Trophoblast cell (in vitro differentiated cells and primary cell): ENCODE measurements at regions not wholly inside any gene's neighbourhood (a gene's known extent, or its start where the extent isn't known, plus 50 kb on each side); places are given as distances from the start of the nearest gene placed in this dataset.

Source experiments
- DNase-seq, 2 donors: peaks; one replicate each; pipeline ENCODE4 v3.0.0-alpha.2; 2016
- H2AFZ ChIP-seq: 2 replicates; pipeline ENCODE4 v1.6.1; 2013; ENCODE audit warnings: low read length, moderate library complexity, mild to moderate bottlenecking; ENCODE audit not compliant: insufficient read depth, poor library complexity
- H2AK5ac ChIP-seq: 2 replicates; pipeline ENCODE4 v1.6.1; 2013; ENCODE audit warnings: mild to moderate bottlenecking, low read length
- H2BK120ac ChIP-seq: 2 replicates; pipeline ENCODE4 v1.6.1; 2013; ENCODE audit warnings: low read length, mild to moderate bottlenecking, moderate library complexity; ENCODE audit not compliant: insufficient read depth, poor library complexity
- H2BK12ac ChIP-seq: 2 replicates; pipeline ENCODE4 v1.6.1; 2013; ENCODE audit warnings: mild to moderate bottlenecking, low read length, moderate library complexity
- H2BK5ac ChIP-seq: 2 replicates; pipeline ENCODE4 v1.6.1; 2013; ENCODE audit warnings: low read length, low read depth, moderate library complexity, mild to moderate bottlenecking; ENCODE audit not compliant: poor library complexity
- H3K14ac ChIP-seq: 2 replicates; pipeline ENCODE4 v1.6.1; 2013; ENCODE audit warnings: mild to moderate bottlenecking, low read length
- H3K18ac ChIP-seq: 2 replicates; pipeline ENCODE4 v1.6.1; 2013; ENCODE audit warnings: mild to moderate bottlenecking, low read length
- H3K23ac ChIP-seq: 2 replicates; pipeline ENCODE4 v1.6.1; 2013; ENCODE audit warnings: low read length
- H3K27ac ChIP-seq: 2 replicates; pipeline ENCODE4 v1.5.1; 2013; ENCODE audit warnings: low read depth, mild to moderate bottlenecking, inconsistent platforms, low read length, moderate library complexity
- H3K27me3 ChIP-seq: 2 replicates; pipeline ENCODE4 v1.6.1; 2013; ENCODE audit warnings: inconsistent platforms, mild to moderate bottlenecking, low read length, moderate library complexity; ENCODE audit not compliant: insufficient read depth
- H3K36me3 ChIP-seq, 2 experiments: 1 replicate in 1 of 2; 2 replicates in 1 of 2; pipeline ENCODE4 v1.6.1; 2013; ENCODE audit warnings: low read length in 2 of 2, mild to moderate bottlenecking in 2 of 2, moderate library complexity in 1 of 2; ENCODE audit not compliant: insufficient read depth in 2 of 2, control insufficient read depth in 1 of 2
- H3K4ac ChIP-seq: 2 replicates; pipeline ENCODE4 v1.6.1; 2013; ENCODE audit warnings: low read depth, mild to moderate bottlenecking, low read length, moderate library complexity
- H3K4me1 ChIP-seq, 2 experiments: 1 replicate in 1 of 2; 2 replicates in 1 of 2; pipeline ENCODE4 v1.6.1; 2013; ENCODE audit warnings: low read length in 2 of 2, mild to moderate bottlenecking in 2 of 2, moderate library complexity in 1 of 2; ENCODE audit not compliant: insufficient read depth in 2 of 2, control insufficient read depth in 1 of 2
- H3K4me2 ChIP-seq: 2 replicates; pipeline ENCODE4 v1.6.1; 2013; ENCODE audit warnings: inconsistent platforms, mild to moderate bottlenecking, low read length, moderate library complexity
- H3K4me3 ChIP-seq: 2 replicates; pipeline ENCODE4 v1.5.1; 2013; ENCODE audit warnings: mild to moderate bottlenecking, low read depth, low read length, inconsistent platforms
- H3K79me1 ChIP-seq: one replicate; pipeline ENCODE4 v1.6.1; 2013; ENCODE audit warnings: low read length
- H3K79me2 ChIP-seq: 2 replicates; pipeline ENCODE4 v1.6.1; 2013; ENCODE audit warnings: low read length, mild to moderate bottlenecking; ENCODE audit not compliant: control insufficient read depth, insufficient read depth, poor library complexity
- H3K9ac ChIP-seq: 2 replicates; pipeline ENCODE4 v1.6.1; 2013; ENCODE audit warnings: mild to moderate bottlenecking, low read length
- H3K9me3 ChIP-seq: 2 replicates; pipeline ENCODE4 v1.6.1; 2013; ENCODE audit warnings: low read depth, mild to moderate bottlenecking, control low read depth, inconsistent platforms, low read length; ENCODE audit not compliant: insufficient read depth
- H4K12ac ChIP-seq: 2 replicates; pipeline ENCODE4 v1.6.1; 2013; ENCODE audit warnings: low read depth, mild to moderate bottlenecking, low read length, moderate library complexity
- H4K8ac ChIP-seq: 2 replicates; pipeline ENCODE4 v1.6.1; 2013; ENCODE audit warnings: low read depth, mild to moderate bottlenecking, low read length, moderate library complexity
- H4K91ac ChIP-seq: one replicate; pipeline ENCODE4 v1.6.1; 2013; ENCODE audit warnings: low read depth, mild to moderate bottlenecking, low read length, moderate library complexity
- WGBS: extraction: QIAGEN DNeasy Blood & Tissue Kit; methylation state at CpG from one replicate; pipeline ENCODE4 v1.1.7; 2013; ENCODE audit warnings: missing lambda C conversion rate; ENCODE audit not compliant: insufficient read length, insufficient coverage; ENCODE audit errors: extremely low coverage; 5-methylcytosine and 5-hydroxymethylcytosine counted together

GRCh38 chr6:153771577-153771976, 267.5 kb upstream of the OPRM1 start:
- H3K27me3 ChIP-seq = no peaks in the 10 kb centered on the region
- H3K4me3 ChIP-seq = no peak overlapping the region
- H3K27ac ChIP-seq = no peak overlapping the region
- no peak overlapping the region for H4K12ac ChIP-seq
- no peak overlapping the region for H3K4ac ChIP-seq
- no peak overlapping the region for H4K91ac ChIP-seq
- H3K4me1 ChIP-seq = no peaks in the 10 kb centered on the region
- no peak overlapping the region for H3K4me2 ChIP-seq
- no peak overlapping the region for H3K14ac ChIP-seq
- no peak overlapping the region for H4K8ac ChIP-seq
- no peak overlapping the region for H2BK12ac ChIP-seq
- no peaks in the 10 kb centered on the region for H3K79me1 ChIP-seq
- no peaks in the 10 kb centered on the region for H3K9me3 ChIP-seq
- H2AK5ac ChIP-seq = no peak overlapping the region
- no peaks in the 10 kb centered on the region for H3K79me2 ChIP-seq
- H2BK5ac ChIP-seq = no peak overlapping the region
- H3K18ac ChIP-seq = no peak overlapping the region
- H2AFZ ChIP-seq = no peak overlapping the region
- H3K9ac ChIP-seq = no peak overlapping the region
- H3K23ac ChIP-seq = no peak overlapping the region
- no peak for DNase-seq
- no peaks in the 10 kb centered on the region for H3K36me3 ChIP-seq
- H2BK120ac ChIP-seq = no peak overlapping the region

GRCh38 chr6:153767127-153767526, 271.9 kb upstream of the OPRM1 start:
- WGBS = no CpG with 5 or more reads among the region's 5 CpGs
- no peak overlapping the region for H4K91ac ChIP-seq
- H3K36me3 ChIP-seq = no peaks in the 10 kb centered on the region
- no peak overlapping the region for H2BK5ac ChIP-seq
- no peaks in the 10 kb centered on the region for H3K79me1 ChIP-seq
- H3K4ac ChIP-seq = no peak overlapping the region
- no peaks in the 10 kb centered on the region for H3K27me3 ChIP-seq
- no peak overlapping the region for H2BK12ac ChIP-seq
- no peak overlapping the region for H3K18ac ChIP-seq
- no peak overlapping the region for H3K9ac ChIP-seq
- H3K4me2 ChIP-seq = no peak overlapping the region
- H3K79me2 ChIP-seq = no peaks in the 10 kb centered on the region
- no peak overlapping the region for H2AFZ ChIP-seq
- DNase-seq = no peak
- no peaks in the 10 kb centered on the region for H3K9me3 ChIP-seq
- H2AK5ac ChIP-seq = no peak overlapping the region
- H3K23ac ChIP-seq = no peak overlapping the region
- no peak overlapping the region for H2BK120ac ChIP-seq
- no peaks in the 10 kb centered on the region for H3K4me1 ChIP-seq
- no peak overlapping the region for H3K27ac ChIP-seq
- no peak overlapping the region for H4K12ac ChIP-seq
- H3K14ac ChIP-seq = no peak overlapping the region
- H3K4me3 ChIP-seq = no peak overlapping the region
- H4K8ac ChIP-seq = no peak overlapping the region

- H2AFZ ChIP-seq = no peak overlapping the region
- H3K9ac ChIP-seq = no peak overlapping the region
- no peaks in the 10 kb centered on the region for H3K9me3 ChIP-seq
- H4K12ac ChIP-seq = no peak overlapping the region
- DNase-seq = no peak
- H2BK12ac ChIP-seq = no peak overlapping the region
- no peaks in the 10 kb centered on the region for H3K36me3 ChIP-seq
- H4K8ac ChIP-seq = no peak overlapping the region
- no peak overlapping the region for H3K23ac ChIP-seq
- H3K4me2 ChIP-seq = no peak overlapping the region
- H3K18ac ChIP-seq = no peak overlapping the region
- no peak overlapping the region for H3K14ac ChIP-seq
- H3K4me1 ChIP-seq = no peaks in the 10 kb centered on the region
- no CpG with 5 or more reads among the region's 2 CpGs for whole genome bisulfite sequencing
- no peaks in the 10 kb centered on the region for H3K27me3 ChIP-seq
- H2BK120ac ChIP-seq = no peak overlapping the region
- no peak overlapping the region for H3K27ac ChIP-seq
- H2AK5ac ChIP-seq = no peak overlapping the region
- H3K79me1 ChIP-seq = no peaks in the 10 kb centered on the region
- no peak overlapping the region for H3K4ac ChIP-seq
- H2BK5ac ChIP-seq = no peak overlapping the region
- H3K79me2 ChIP-seq = no peaks in the 10 kb centered on the region
- H3K4me3 ChIP-seq = no peak overlapping the region
- H4K91ac ChIP-seq = no peak overlapping the region
Observed at GRCh38 chr6:153758516-153758915, 280.5 kb upstream of the OPRM1 start.

- H4K91ac ChIP-seq = no peak overlapping the region
- H3K4ac ChIP-seq = no peak overlapping the region
- H3K4me2 ChIP-seq = no peak overlapping the region
- no peak overlapping the region for H2AFZ ChIP-seq
- no peak overlapping the region for H2BK5ac ChIP-seq
- H3K27me3 ChIP-seq = no peaks in the 10 kb centered on the region
- no peak overlapping the region for H3K4me3 ChIP-seq
- H3K79me2 ChIP-seq = no peaks in the 10 kb centered on the region
- H3K18ac ChIP-seq = no peak overlapping the region
- H3K23ac ChIP-seq = no peak overlapping the region
- H3K4me1 ChIP-seq = no peaks in the 10 kb centered on the region
- no peak overlapping the region for H2AK5ac ChIP-seq
- peaks cover 8% of the 10 kb centered on the region for H3K9me3 ChIP-seq
- no peak overlapping the region for H4K12ac ChIP-seq
- no peaks in the 10 kb centered on the region for H3K36me3 ChIP-seq
- no peaks in the 10 kb centered on the region for H3K79me1 ChIP-seq
- DNase-seq = no peak
- no CpG with 5 or more reads among the region's 5 CpGs for WGBS
- no peak overlapping the region for H2BK120ac ChIP-seq
- H3K14ac ChIP-seq = no peak overlapping the region
- no peak overlapping the region for H4K8ac ChIP-seq
- H3K9ac ChIP-seq = no peak overlapping the region
- no peak overlapping the region for H2BK12ac ChIP-seq
- no peak overlapping the region for H3K27ac ChIP-seq
Observed at GRCh38 chr6:153735761-153736160, 303.3 kb upstream of the OPRM1 start.

- Histone ChIP-seq H2AFZ (no peak overlapping the region), H3K4me1 (no peaks in the 10 kb centered on the region), H2BK5ac (no peak overlapping the region), H3K79me1 (no peaks in the 10 kb centered on the region), H3K36me3 (no peaks in the 10 kb centered on the region), H3K9me3 (no peaks in the 10 kb centered on the region), H3K9ac (no peak overlapping the region), H4K12ac (no peak overlapping the region), H4K8ac (no peak overlapping the region), H3K18ac (no peak overlapping the region), H3K27me3 (no peaks in the 10 kb centered on the region), H4K91ac (no peak overlapping the region), H2BK12ac (no peak overlapping the region), H3K14ac (no peak overlapping the region), H3K23ac (no peak overlapping the region), H2AK5ac (no peak overlapping the region), H3K4ac (no peak overlapping the region), H3K4me3 (no peak overlapping the region), H3K79me2 (no peaks in the 10 kb centered on the region), H2BK120ac (no peak overlapping the region), H3K4me2 (no peak overlapping the region), H3K27ac (no peak overlapping the region)
- DNase-seq = no peak
- no CpG with 5 or more reads among the region's 2 CpGs for WGBS
Observed at GRCh38 chr6:153729189-153729588, 309.9 kb upstream of the OPRM1 start.
